ENCODE measurements at regions not wholly inside any gene's neighbourhood (a gene's known extent, or its start where the extent isn't known, plus 50 kb on each side); places are given as distances from the start of the nearest gene placed in this dataset.
"Not testable (repeated sequence)": the region's sequence is repeated elsewhere in the genome, so short reads cannot be mapped to it uniquely, and the experiment has no call there.

GRCh38 chr9:129544761-129545160, 76.1 kb downstream of the C9orf50 start:
- no peak for DNase-seq

DNA sequence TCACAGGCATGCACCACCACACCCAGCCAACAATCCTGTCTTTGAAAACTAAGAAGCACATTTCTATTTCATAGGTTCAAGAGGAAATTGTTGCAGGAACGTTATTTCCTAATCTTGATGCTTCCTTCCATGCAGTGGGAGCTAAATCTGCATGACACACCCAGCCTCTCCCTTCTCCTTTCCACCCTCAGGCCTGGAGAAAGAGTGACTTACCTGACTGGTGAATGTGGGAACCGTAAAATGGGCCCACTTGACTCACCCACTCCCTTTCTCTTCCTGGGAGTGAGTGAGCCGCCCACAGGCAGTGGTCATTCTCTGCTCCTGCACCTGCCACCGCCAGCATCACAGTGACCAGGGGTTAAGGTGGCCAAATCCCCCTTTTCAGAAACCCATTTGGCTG, 78.2 kb downstream of the C9orf50 start:
- DNase-seq, result no peak

DNA sequence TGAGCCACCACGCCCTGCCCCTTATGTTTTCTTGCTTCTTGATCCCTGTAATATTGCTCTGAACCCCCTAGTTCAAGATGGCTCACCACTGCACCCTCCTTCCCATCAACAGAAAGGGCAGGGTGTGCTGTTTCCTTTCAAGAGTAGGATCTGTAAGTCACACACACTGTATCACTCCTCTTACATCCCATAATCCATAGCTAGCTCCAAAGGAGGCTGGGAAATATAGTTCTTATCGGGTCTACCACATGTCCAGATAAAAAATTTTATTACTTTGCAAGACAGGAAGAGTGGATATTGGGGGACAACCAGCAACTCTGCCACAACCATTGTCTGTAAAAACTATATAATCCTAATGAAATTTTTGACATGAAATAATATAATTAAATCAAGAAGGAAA, 79.6 kb downstream of the C9orf50 start:
- no peak for DNase-seq

DNA sequence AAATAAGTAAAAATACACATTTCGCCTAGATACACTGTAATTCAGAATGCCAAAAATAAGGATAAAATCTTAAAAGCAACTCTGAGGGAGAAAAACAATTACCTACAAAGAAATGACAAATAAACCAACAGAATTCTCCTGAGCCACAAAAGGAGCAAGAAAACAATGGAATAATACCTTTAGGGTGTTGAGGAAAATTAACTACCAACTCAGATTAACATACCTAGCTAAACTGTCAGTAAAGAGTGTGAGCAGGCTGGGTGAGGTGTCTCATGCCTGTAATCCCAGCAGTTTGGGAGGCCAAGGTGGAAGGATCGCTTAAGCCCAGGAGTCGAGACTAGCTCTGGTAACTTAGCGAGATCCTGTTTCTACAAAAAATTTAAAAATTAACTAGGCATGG, 81.5 kb downstream of the C9orf50 start:
- DNase-seq, result no peak

DNA sequence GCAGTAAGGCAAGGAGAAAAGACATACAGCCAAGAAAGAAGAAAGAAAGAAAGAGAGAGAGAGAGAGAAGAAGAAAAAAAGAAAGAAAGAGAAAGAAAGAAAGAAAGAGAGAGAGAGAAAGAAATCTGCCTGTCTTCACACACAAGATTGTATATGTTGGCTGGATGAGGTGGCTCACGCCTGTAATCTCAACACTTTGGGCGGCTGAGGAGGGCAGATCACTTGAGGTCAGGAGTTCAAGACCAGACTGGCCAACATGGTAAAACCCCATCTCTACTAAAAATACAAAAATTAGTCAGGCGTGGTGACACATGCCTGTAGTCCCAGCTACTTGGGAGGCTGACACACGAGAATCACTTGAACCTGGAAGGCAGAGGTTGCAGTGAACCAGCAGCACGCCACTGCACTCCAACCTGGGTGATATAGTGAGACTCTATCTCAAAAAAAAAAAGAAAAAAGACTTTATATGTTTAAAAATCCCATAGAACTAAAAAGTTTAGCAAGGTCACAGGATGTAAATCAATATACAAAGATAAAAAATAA, 89.0 kb downstream of the C9orf50 start:
- not testable (repeated sequence) for DNase-seq

DNA sequence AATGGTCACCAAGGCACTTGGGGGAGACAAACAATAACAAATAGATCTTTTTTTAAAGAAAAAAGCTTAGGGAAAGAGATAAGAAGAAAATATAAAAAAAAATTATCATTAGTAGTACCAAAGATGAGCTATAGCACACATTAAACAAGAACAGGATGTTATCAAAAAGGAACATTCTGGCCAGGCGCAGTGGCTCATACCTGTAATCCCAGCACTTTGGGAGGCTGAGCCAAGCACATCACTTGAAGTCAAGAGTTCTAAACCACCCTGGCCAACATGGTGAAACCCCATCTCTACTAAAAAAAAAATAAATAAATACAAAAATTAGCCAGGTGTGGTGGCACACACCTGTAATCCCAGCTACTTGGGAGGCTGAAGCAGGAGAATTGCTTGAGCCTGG, 92.9 kb downstream of the C9orf50 start:
- not testable (repeated sequence) for DNase-seq

- DNase-seq, result no peak
These were observed 95.2 kb downstream of the C9orf50 start for GRCh38 chr9:129525656-129526196.

DNA sequence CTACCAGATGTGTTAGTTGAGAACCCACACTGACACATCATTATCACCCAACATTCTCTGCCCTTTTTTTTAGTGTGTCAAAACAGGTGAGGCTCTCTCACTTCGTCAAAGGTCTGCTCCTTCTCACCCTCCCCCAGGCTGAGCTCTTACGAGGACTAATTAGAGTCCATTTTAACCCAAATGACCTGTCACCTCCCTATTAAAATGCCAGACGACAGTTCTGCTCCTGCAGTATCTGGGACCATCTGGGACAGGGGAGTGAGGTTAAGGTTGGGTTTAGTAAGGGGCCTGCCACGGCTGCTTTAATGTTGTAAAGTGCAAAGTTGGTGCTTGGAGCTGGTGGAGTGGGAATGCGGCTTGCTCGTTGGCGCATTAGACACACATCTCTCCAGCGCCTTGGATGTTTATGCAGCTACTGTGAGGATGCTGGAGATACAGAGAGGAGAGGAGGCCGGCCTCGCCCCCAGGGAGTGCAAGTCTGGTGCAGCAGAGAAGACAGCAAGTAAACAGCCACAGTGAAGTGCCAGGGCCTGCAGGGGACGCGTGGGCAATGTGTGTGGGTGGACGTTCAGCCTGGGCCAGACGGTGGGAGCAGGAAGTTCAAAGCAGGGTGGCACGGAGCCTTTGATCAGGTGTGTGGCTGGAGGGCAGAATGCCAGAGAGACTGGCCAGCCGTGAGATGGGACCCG, 96.2 kb downstream of the C9orf50 start:
- DNase-seq, result no peak

DNA sequence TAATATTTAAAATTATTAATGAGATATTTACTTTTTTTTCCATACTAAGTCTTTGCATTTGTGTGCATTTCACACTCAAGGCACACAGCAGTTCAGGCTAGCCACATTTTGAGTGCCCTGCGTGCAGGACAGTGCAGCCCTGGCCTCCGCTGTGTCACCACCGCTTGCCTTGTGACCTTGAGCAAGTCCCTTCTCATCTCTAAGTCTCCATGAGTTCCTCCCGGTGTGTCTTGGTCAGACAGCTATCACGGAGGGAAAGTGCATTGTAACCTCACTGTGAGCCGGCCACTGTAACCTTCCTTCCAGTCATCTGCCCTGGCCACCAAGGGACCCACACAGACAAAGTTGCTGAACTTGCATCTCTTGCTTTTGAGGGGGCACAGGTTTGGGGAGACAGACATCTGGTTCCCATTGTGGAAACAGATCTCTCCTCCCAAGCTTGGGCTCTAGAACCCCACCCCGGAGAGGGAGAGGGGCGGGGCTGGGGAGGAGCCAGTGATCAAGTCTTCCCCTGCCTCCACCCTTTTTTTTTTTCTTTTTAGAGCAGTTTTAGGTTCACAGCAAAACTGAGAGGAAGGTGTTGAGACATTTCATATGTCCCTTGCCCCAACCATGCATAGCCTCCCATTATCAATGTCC, 96.8 kb downstream of the C9orf50 start:
- DNase-seq, result no peak

GRCh38 chr9:129522351-129522750, 98.5 kb downstream of the C9orf50 start:
- DNase-seq, result no peak

GRCh38 chr9:129520082-129520481, 100.8 kb downstream of the C9orf50 start:
- DNase-seq, result no peak

- no peak for DNase-seq
These were observed 102.8 kb downstream of the C9orf50 start for GRCh38 chr9:129518074-129518473.

GRCh38 chr9:129517006-129517405, 103.9 kb downstream of the C9orf50 start:
- no peak for DNase-seq

- no peak for DNase-seq
These were observed 106.0 kb downstream of the C9orf50 start for GRCh38 chr9:129514891-129515290.

- DNase-seq, result no peak
These were observed 106.4 kb downstream of the C9orf50 start for GRCh38 chr9:129514497-129514867.

DNA sequence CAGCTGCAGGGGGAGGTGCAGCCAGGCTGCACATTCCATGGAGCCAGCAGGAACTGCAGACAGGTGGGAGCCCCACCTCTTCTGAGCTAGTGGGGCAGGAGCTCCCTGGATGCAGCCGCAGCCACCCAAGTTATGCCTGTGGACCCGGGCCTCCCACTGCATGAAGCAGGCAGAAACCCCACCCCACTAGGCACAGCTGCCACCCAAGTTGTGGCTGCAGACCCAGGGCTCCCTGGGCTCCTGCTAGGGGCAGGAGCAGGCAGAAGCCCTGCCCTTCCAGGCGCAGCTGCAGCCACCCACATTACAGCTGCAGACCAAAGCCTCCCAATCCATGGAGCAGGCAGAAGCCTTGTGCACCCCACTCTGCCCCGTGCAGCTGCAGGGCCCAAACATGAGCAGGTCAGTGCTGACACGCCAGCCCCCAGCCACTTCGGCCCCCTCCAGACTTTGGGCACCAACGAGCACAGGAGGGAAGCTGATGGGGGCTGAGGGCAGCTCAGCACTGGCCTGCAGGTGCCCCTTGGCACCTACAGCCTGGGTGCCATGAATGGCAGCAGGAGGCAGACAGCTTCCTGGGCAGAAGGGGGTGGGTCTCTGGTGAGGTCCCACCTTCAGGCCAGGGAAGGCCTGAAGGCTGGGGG, 106.9 kb downstream of the C9orf50 start:
- no peak for DNase-seq

GRCh38 chr9:129513282-129513681, 107.6 kb downstream of the C9orf50 start:
- no peak for DNase-seq

- DNase-seq, result no peak
These were observed 109.5 kb downstream of the C9orf50 start for GRCh38 chr9:129511285-129511900.

GRCh38 chr9:129509533-129509928, 111.4 kb downstream of the C9orf50 start:
- DNase-seq, result no peak

- no peak for DNase-seq
These were observed 113.1 kb downstream of the C9orf50 start for GRCh38 chr9:129507805-129508204.

DNA sequence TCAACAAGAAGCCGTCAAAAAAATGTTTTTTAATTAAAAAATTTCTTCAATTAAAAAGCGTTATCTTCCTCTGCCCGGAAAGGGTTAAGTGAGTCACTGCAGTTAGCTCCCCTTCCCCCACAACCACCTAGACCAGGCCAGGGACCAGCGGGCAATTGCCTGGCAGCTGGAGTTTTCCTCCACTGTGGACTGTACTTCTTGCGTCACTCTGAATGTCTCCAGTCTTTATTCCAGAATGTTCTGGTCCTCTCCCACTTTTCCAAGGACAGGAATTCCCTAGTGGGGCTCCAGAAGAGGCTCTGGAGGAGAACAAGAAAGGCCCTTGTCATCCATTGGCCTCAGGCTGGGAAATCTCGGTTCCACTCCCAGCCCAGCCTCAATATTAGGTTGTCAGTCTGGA, 114.0 kb downstream of the C9orf50 start:
- no peak for DNase-seq

DNA sequence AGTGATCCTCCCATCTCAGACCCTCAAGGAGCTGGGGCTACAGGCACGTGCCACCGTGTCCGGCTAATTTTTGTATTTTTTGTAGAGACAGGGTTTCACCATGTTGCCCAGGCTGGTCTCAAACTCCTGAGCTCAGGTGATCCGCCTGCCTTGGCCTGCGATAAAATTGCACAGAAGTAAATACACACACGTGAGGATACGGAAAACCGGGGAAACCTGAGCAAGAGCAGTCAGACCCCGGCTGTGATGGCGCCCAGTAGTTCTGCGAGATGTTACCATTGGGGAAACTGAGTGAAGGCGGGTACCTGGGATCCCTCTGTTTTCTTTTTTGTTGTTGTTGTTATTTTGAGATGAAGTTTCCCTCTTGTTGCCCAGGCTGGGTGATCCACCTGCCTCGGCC, 114.9 kb downstream of the C9orf50 start:
- no peak for DNase-seq

- DNase-seq, result no peak
These were observed 115.5 kb downstream of the C9orf50 start for GRCh38 chr9:129505270-129505902.

All from NCI-H1417 treated with DMSO at 0.1 percent for 48 hours (cell line).